Spleen (tissue), 11 donors: ENCODE measurements at regions not wholly inside any gene's neighbourhood (a gene's known extent, or its start where the extent isn't known, plus 50 kb on each side); places are given as distances from the start of the nearest gene placed in this dataset.

Source experiments
- DNase-seq: peaks from one replicate; pipeline ENCODE4 v3.0.0-alpha.2; 2020
- H3K27ac ChIP-seq, 8 donors: fragments of 200-600 bp; sonication (generic) in 7 of 8; 1 replicate in 4 of 8; 2 replicates in 4 of 8; pipeline versions ENCODE4 v1.5.0 to v1.8.0; 2016 to 2021; ENCODE audit warnings: inconsistent platforms in 4 of 8, mild to moderate bottlenecking in 4 of 8, moderate library complexity in 1 of 8
- H3K27me3 ChIP-seq, 7 donors: fragments of 200-600 bp; sonication (generic) in 6 of 7; replicated peaks in 1 of 7; 1 replicate in 4 of 7; 2 replicates in 3 of 7; pipeline versions ENCODE4 v1.5.0 to v1.8.0; 2016 to 2021; ENCODE audit warnings: inconsistent platforms in 3 of 7, mild to moderate bottlenecking in 1 of 7
- H3K36me3 ChIP-seq, 6 donors: fragments of 200-600 bp; sonication (generic) in 5 of 6; 1 replicate in 4 of 6; 2 replicates in 2 of 6; pipeline versions ENCODE4 v1.5.0 to v1.8.0; 2016 to 2021; ENCODE audit warnings: inconsistent platforms in 2 of 6
- H3K4me1 ChIP-seq, 6 donors: fragments of 200-600 bp; sonication (generic) in 5 of 6; 1 replicate in 3 of 6; 2 replicates in 3 of 6; pipeline versions ENCODE4 v1.5.0 to v1.8.0; 2016 to 2021; ENCODE audit warnings: inconsistent platforms in 3 of 6
- H3K4me3 ChIP-seq, 8 donors: fragments of 200-600 bp; sonication (generic) in 7 of 8; 1 replicate in 4 of 8; 2 replicates in 4 of 8; pipeline versions ENCODE4 v1.5.0 to v1.8.0; 2016 to 2021; ENCODE audit warnings: inconsistent platforms in 4 of 8, mild to moderate bottlenecking in 4 of 8, moderate library complexity in 2 of 8
- H3K9me3 ChIP-seq, 8 donors: fragments of 200-600 bp; sonication (generic) in 7 of 8; 1 replicate in 4 of 8; 2 replicates in 4 of 8; pipeline versions ENCODE4 v1.5.0 to v1.8.0; 2016 to 2021; ENCODE audit warnings: inconsistent platforms in 4 of 8
- POLR2A ChIP-seq, 3 donors: fragments of 450-650 bp; IDR thresholded peaks; one replicate each; pipeline ENCODE4 v1.5.1; 2017; ENCODE audit warnings: antibody characterized with exemption in 3 of 3, mild to moderate bottlenecking in 1 of 3
- POLR2AphosphoS5 ChIP-seq, 3 donors: sonication (generic); formaldehyde crosslinking; IDR thresholded peaks; one replicate each; pipeline ENCODE4 v1.5.1; 2017; ENCODE audit warnings: antibody characterized with exemption in 3 of 3
- WGBS, 5 donors: extraction: QIAGEN DNeasy Blood & Tissue Kit in 3 of 5; methylation state at CpG; one replicate each; pipeline versions ENCODE4 v1.1.5 to v1.1.7; 2013 to 2018; 5-methylcytosine and 5-hydroxymethylcytosine counted together
- intact Hi-C: fragments of 100-400 bp; cut with DNase I; formaldehyde crosslinking; loops from one replicate; pipeline ENCODE4 v1.15.0; 2023; ENCODE audit warnings: low total_unique reads
- TF ChIP-seq, protein P1 (sequence below), 11 experiments: fragments of 200-600 bp in 7 of 11; fragments of 450-650 bp in 4 of 11; sonication (generic) in 4 of 11; IDR thresholded peaks in 8 of 11; conservative IDR thresholded peaks in 3 of 11; 1 replicate in 7 of 11; 2 replicates in 4 of 11; pipeline versions ENCODE4 v1.4.0 to v1.8.0; 2016 to 2021; ENCODE audit warnings: antibody characterized with exemption in 11 of 11, inconsistent platforms in 4 of 11, mild to moderate bottlenecking in 1 of 11
- donor health status: healthy with polysubstance abuse.
- donor health status: DM: no; HTN: no; CAD: no; lungs with moderate emphysema.
- donor health status: DM: no; HTN: no; CAD: no.
- donor health status: Bipolar disorder and iron deficiency.
- donor health status: healthy.
- donor health status: DM: no; HTN: no; CAD: no.
- donor health status: DM: yes; HTN: yes; CAD: no.

DNA sequence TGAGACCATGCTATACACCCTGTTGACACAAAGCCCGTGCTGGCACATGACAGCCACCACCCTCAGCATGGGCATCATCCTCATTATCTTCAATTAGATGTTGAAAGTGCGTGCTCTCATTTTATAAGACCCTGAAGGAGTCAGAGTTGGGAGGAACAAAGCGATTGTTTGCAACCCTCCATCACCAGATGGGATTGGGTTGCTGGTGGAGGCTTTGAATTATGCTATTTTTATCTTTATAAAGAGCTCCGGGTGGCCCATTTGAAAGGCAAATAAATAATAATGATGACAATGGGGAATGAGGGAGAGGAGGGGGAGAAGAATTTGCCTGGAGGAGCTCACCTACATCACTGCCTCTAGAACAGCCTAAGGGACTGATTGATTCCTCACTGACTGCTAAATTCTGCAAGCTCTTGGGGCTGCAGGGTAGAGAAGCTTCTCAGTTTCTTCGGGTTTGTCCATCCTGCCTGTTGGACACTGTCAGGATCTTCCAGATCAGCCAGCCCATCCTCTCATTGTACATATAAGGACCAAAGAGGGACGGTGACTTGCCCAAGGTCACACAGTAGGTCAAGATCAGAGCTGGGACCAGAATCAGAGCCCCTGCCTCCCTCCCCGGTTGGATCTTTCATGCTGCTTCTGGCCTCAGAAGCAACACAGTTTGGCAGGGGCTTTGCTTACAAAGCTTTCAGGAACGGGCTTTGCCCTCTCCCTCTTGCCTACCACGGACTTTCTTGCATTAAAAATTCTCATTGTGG is 130.9 kb upstream of the ZBTB40 start:
- TF ChIP-seq, protein P1, sequence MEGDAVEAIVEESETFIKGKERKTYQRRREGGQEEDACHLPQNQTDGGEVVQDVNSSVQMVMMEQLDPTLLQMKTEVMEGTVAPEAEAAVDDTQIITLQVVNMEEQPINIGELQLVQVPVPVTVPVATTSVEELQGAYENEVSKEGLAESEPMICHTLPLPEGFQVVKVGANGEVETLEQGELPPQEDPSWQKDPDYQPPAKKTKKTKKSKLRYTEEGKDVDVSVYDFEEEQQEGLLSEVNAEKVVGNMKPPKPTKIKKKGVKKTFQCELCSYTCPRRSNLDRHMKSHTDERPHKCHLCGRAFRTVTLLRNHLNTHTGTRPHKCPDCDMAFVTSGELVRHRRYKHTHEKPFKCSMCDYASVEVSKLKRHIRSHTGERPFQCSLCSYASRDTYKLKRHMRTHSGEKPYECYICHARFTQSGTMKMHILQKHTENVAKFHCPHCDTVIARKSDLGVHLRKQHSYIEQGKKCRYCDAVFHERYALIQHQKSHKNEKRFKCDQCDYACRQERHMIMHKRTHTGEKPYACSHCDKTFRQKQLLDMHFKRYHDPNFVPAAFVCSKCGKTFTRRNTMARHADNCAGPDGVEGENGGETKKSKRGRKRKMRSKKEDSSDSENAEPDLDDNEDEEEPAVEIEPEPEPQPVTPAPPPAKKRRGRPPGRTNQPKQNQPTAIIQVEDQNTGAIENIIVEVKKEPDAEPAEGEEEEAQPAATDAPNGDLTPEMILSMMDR (IDR thresholded peaks at IDR 0.05 in 8 of 11, conservative IDR thresholded peaks at IDR 0.05 in 3 of 11): no peak
- no peak overlapping the region for H3K27ac ChIP-seq
- no peaks in the 10 kb centered on the region for H3K36me3 ChIP-seq
- intact Hi-C loops: no loop called here
- H3K27me3 ChIP-seq: peaks cover 0 to 19% (median 0%) of the 10 kb centered on the region in 7 donors
- no peak overlapping the region for H3K4me3 ChIP-seq
- H3K4me1 ChIP-seq: no peaks in the 10 kb centered on the region
- no peaks in the 10 kb centered on the region for H3K9me3 ChIP-seq
- DNase-seq: peak; percentile 37
- 57 to 77% (median 65%) methylated on average over 9 of the region's 9 CpGs for WGBS, 5 donors

GRCh38 chr1:22321917-22322316 is 129.7 kb upstream of the ZBTB40 start:
- H3K4me1 ChIP-seq: no peaks in the 10 kb centered on the region
- no peak overlapping the region for H3K4me3 ChIP-seq
- H3K27ac ChIP-seq: no peak overlapping the region
- TF ChIP-seq, protein P1 (IDR thresholded peaks at IDR 0.05 in 8 of 11, conservative IDR thresholded peaks at IDR 0.05 in 3 of 11): no peak
- TF ChIP-seq POLR2AphosphoS5 (IDR thresholded peaks at IDR 0.05): no peak
- no peak for TF ChIP-seq POLR2A (IDR thresholded peaks at IDR 0.05)
- no peaks in the 10 kb centered on the region for H3K9me3 ChIP-seq
- no peak for DNase-seq
- no peaks in the 10 kb centered on the region for H3K36me3 ChIP-seq
- intact Hi-C loops: no loop called here
- 74 to 93% (median 86%) methylated on average over 4 of the region's 4 CpGs for WGBS, 5 donors
- H3K27me3 ChIP-seq: peaks cover 0 to 16% (median 0%) of the 10 kb centered on the region in 7 donors

DNA sequence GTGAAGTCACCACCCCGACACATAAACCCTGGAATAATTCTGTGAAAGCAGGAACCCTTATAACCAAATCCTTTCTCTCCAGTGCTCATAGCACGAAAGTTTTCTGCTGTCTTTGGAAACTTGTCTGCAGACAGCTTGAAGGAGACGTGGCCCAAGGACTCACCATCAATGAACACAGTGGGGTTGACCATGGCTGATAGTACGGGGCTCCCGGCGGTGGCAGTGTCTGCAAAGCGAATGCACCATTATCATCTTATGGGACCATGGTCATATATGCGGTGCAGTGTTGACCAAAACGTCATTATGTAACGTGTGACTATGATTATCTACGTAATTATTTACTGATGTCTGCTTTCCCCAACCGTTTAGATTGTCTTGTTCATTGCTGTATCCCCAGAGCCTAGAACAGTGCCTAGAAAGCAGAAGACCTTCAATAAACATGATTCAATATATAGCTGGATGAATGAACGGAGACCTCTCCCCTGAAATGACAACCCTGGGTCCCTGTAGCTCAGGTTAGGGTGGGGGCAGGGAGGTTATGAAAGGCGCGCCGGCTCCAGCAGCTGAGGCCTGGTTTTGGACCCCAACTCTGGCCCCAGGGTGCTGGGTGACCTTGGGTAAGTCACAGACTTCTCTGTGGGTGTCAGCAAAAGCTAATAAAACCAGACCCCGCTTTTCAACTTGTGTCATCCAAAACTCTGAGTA is 128.4 kb upstream of the ZBTB40 start:
- H3K9me3 ChIP-seq: no peaks in the 10 kb centered on the region
- H3K4me1 ChIP-seq: no peaks in the 10 kb centered on the region
- intact Hi-C loops: no loop called here
- no peak overlapping the region for H3K4me3 ChIP-seq
- no peak for DNase-seq
- no peak for TF ChIP-seq POLR2A (IDR thresholded peaks at IDR 0.05)
- TF ChIP-seq, protein P1 (IDR thresholded peaks at IDR 0.05 in 8 of 11, conservative IDR thresholded peaks at IDR 0.05 in 3 of 11): no peak
- no peak for TF ChIP-seq POLR2AphosphoS5 (IDR thresholded peaks at IDR 0.05)
- no peak overlapping the region for H3K27ac ChIP-seq
- peaks cover 0 to 6% (median 0%) of the 10 kb centered on the region in 7 donors for H3K27me3 ChIP-seq
- WGBS, 5 donors: 88 to 93% (median 91%) methylated on average over 17 of the region's 17 CpGs
- H3K36me3 ChIP-seq: no peaks in the 10 kb centered on the region

- Histone ChIP-seq H3K9me3 (no peaks in the 10 kb centered on the region), H3K4me1 (no peaks in the 10 kb centered on the region), H3K27me3 (peaks cover 0 to 3% (median 0%) of the 10 kb centered on the region in 7 donors), H3K27ac (no peak overlapping the region), H3K4me3 (no peak overlapping the region), H3K36me3 (no peaks in the 10 kb centered on the region)
- intact Hi-C loops: no loop called here
- WGBS, 5 donors: 86 to 93% (median 90%) methylated on average over 11 of the region's 11 CpGs
- TF ChIP-seq POLR2A (IDR thresholded peaks at IDR 0.05): no peak
- TF ChIP-seq, protein P1 (IDR thresholded peaks at IDR 0.05 in 8 of 11, conservative IDR thresholded peaks at IDR 0.05 in 3 of 11): no peak
- TF ChIP-seq POLR2AphosphoS5 (IDR thresholded peaks at IDR 0.05): no peak
- no peak for DNase-seq
Measured at GRCh38 chr1:22323846-22324504, 127.7 kb upstream of the ZBTB40 start.
